ENCODE measurements at regions not wholly inside any gene's neighbourhood (a gene's known extent, or its start where the extent isn't known, plus 50 kb on each side); places are given as distances from the start of the nearest gene placed in this dataset.

- H3K27ac ChIP-seq (ENCODE audit: low read depth in 1 of 2, low read length in 2 of 2) = no peak overlapping the region
- H3K9me3 Mint-ChIP-seq = peaks cover 5 to 28% (median 14%) of the 10 kb centered on the region in 7 donors
- H3K9me3 ChIP-seq (replicated peaks in 1 of 2; ENCODE audit: control insufficient read depth in 1 of 2, insufficient read depth in 1 of 2, low read length in 2 of 2) = peaks cover 6 to 8% of the 10 kb centered on the region in 2 donors
- no peak overlapping the region for H3K9ac ChIP-seq (ENCODE audit: insufficient read depth, low read length, poor library complexity, severe bottlenecking)
- no peaks in the 10 kb centered on the region for H3K36me3 ChIP-seq (replicated peaks in 1 of 2; ENCODE audit: control insufficient read depth in 1 of 2, insufficient read depth in 2 of 2, low read length in 2 of 2)
- no peak for DNase-seq
- H3K4me1 ChIP-seq (ENCODE audit: control insufficient read depth in 1 of 2, insufficient read depth in 2 of 2, low read length in 2 of 2) = no peaks in the 10 kb centered on the region
- peaks cover 0 to 8% of the 10 kb centered on the region in 2 donors for H3K27me3 ChIP-seq (ENCODE audit: control insufficient read depth in 2 of 2, insufficient read depth in 2 of 2, low read length in 2 of 2)
- H3K4me3 ChIP-seq (replicated peaks in 1 of 3; ENCODE audit: low read depth in 2 of 3, low read length in 3 of 3) = no peak overlapping the region
- peaks cover 3 to 11% (median 5%) of the 10 kb centered on the region in 3 donors for H3K27me3 Mint-ChIP-seq (ENCODE audit: low read depth in 3 of 3)
- intact Hi-C loops (cut with micrococcal nuclease) = no loop called here
- no peak overlapping the region for H2AFZ ChIP-seq (ENCODE audit: insufficient read depth, low read depth, low read length, poor library complexity, severe bottlenecking)
- TF ChIP-seq, protein P1, sequence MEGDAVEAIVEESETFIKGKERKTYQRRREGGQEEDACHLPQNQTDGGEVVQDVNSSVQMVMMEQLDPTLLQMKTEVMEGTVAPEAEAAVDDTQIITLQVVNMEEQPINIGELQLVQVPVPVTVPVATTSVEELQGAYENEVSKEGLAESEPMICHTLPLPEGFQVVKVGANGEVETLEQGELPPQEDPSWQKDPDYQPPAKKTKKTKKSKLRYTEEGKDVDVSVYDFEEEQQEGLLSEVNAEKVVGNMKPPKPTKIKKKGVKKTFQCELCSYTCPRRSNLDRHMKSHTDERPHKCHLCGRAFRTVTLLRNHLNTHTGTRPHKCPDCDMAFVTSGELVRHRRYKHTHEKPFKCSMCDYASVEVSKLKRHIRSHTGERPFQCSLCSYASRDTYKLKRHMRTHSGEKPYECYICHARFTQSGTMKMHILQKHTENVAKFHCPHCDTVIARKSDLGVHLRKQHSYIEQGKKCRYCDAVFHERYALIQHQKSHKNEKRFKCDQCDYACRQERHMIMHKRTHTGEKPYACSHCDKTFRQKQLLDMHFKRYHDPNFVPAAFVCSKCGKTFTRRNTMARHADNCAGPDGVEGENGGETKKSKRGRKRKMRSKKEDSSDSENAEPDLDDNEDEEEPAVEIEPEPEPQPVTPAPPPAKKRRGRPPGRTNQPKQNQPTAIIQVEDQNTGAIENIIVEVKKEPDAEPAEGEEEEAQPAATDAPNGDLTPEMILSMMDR (IDR thresholded peaks at IDR 0.05) = no peak
- no peaks in the 10 kb centered on the region for H3K36me3 Mint-ChIP-seq
- H3K4me3 Mint-ChIP-seq = no peak overlapping the region
- WGBS (ENCODE audit: insufficient coverage) = 100% methylated on average over 1 of the region's 2 CpGs
- no peaks in the 10 kb centered on the region for H4K20me1 ChIP-seq (ENCODE audit: insufficient read depth, low read length)
- H3K4me1 Mint-ChIP-seq = no peaks in the 10 kb centered on the region
- no peak overlapping the region for H3K4me2 ChIP-seq (replicated peaks; ENCODE audit: extremely low read depth, low read length, poor library complexity, severe bottlenecking)
- no peaks in the 10 kb centered on the region for H3K79me2 ChIP-seq (ENCODE audit: insufficient read depth, low read length)
- H3K27ac Mint-ChIP-seq = no peak overlapping the region
These were observed 448.2 kb downstream of the EDEM1 start for GRCh38 chr3:5635746-5636145.

DNA sequence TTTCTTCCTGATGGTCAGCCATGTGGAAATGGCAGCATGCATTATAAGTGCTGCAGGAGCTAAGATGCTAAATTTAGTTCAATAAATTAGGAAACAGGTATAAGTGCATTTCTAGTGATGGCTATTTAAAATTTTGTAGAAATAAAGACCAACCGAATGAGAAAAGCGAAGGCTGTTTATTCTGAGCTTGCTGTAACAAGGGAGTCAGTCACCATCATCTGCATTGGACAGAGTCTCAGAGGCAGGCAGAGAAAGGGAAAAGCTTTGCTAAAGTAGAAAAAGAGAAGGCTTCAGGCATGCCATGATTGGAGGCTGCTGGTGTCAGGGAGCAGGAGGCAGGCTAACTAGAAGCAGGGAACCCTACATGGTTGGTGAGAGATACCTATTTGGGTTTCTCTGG is 451.0 kb downstream of the EDEM1 start:
- no peaks in the 10 kb centered on the region for H3K4me1 Mint-ChIP-seq
- H3K4me1 ChIP-seq (ENCODE audit: control insufficient read depth in 1 of 2, insufficient read depth in 2 of 2, low read length in 2 of 2) = no peaks in the 10 kb centered on the region
- H3K9ac ChIP-seq (ENCODE audit: insufficient read depth, low read length, poor library complexity, severe bottlenecking) = no peak overlapping the region
- 100% methylated on average over 2 of the region's 2 CpGs for WGBS (ENCODE audit: insufficient coverage)
- H3K27me3 Mint-ChIP-seq (ENCODE audit: low read depth in 3 of 3) = peaks cover 3 to 11% (median 5%) of the 10 kb centered on the region in 3 donors
- DNase-seq = no peak
- H3K4me3 Mint-ChIP-seq = no peak overlapping the region
- H3K27ac ChIP-seq (ENCODE audit: low read depth in 1 of 2, low read length in 2 of 2) = no peak overlapping the region
- H3K27me3 ChIP-seq (ENCODE audit: control insufficient read depth in 2 of 2, insufficient read depth in 2 of 2, low read length in 2 of 2) = no peaks in the 10 kb centered on the region
- H3K4me2 ChIP-seq (replicated peaks; ENCODE audit: extremely low read depth, low read length, poor library complexity, severe bottlenecking) = no peak overlapping the region
- no peaks in the 10 kb centered on the region for H3K79me2 ChIP-seq (ENCODE audit: insufficient read depth, low read length)
- H3K36me3 Mint-ChIP-seq = no peaks in the 10 kb centered on the region
- H3K36me3 ChIP-seq (replicated peaks in 1 of 2; ENCODE audit: control insufficient read depth in 1 of 2, insufficient read depth in 2 of 2, low read length in 2 of 2) = no peaks in the 10 kb centered on the region
- peaks cover 5 to 33% (median 18%) of the 10 kb centered on the region in 7 donors for H3K9me3 Mint-ChIP-seq
- no peak overlapping the region for H3K4me3 ChIP-seq (replicated peaks in 1 of 3; ENCODE audit: low read depth in 2 of 3, low read length in 3 of 3)
- H4K20me1 ChIP-seq (ENCODE audit: insufficient read depth, low read length) = no peaks in the 10 kb centered on the region
- intact Hi-C loops (cut with micrococcal nuclease) = no loop called here
- no peak overlapping the region for H2AFZ ChIP-seq (ENCODE audit: insufficient read depth, low read depth, low read length, poor library complexity, severe bottlenecking)
- no peak overlapping the region for H3K27ac Mint-ChIP-seq
- H3K9me3 ChIP-seq (replicated peaks in 1 of 2; ENCODE audit: control insufficient read depth in 1 of 2, insufficient read depth in 1 of 2, low read length in 2 of 2) = peaks cover 6 to 8% of the 10 kb centered on the region in 2 donors
- TF ChIP-seq, protein P1 (IDR thresholded peaks at IDR 0.05) = no peak
